Gastrocnemius medialis (tissue), 4 donors: ENCODE measurements at regions not wholly inside any gene's neighbourhood (a gene's known extent, or its start where the extent isn't known, plus 50 kb on each side); places are given as distances from the start of the nearest gene placed in this dataset.

Experiments
- ATAC-seq, 2 donors: fragments of 150-250 bp; one replicate each; pipeline ENCODE4 v1.9.1; 2016
- DNase-seq, 2 donors: peaks; one replicate each; pipeline ENCODE4 v3.0.0-alpha.2; 2019
- H3K27ac ChIP-seq, 4 donors: fragments of 200-600 bp; sonication (generic); 1 replicate in 1 of 4; 2 replicates in 3 of 4; pipeline ENCODE4 v1.5.1; 2016 to 2018; ENCODE audit warnings: mild to moderate bottlenecking in 2 of 4, moderate library complexity in 1 of 4
- H3K27me3 ChIP-seq, 3 donors: fragments of 200-600 bp; sonication (generic) in 2 of 3; 1 replicate in 1 of 3; 2 replicates in 2 of 3; pipeline versions ENCODE4 v1.5.1 to v1.6.0; 2016 to 2019; ENCODE audit warnings: mild to moderate bottlenecking in 1 of 3, moderate library complexity in 1 of 3
- H3K36me3 ChIP-seq, 2 donors: fragments of 200-600 bp; sonication (generic) in 1 of 2; one replicate each; pipeline ENCODE4 v1.5.1; 2017 to 2018
- H3K4me1 ChIP-seq, 2 donors: fragments of 200-600 bp; sonication (generic) in 1 of 2; one replicate each; pipeline ENCODE4 v1.5.1; 2016 to 2017; ENCODE audit warnings: mild to moderate bottlenecking in 2 of 2
- H3K4me3 ChIP-seq, 4 donors: fragments of 200-600 bp; sonication (generic) in 3 of 4; 1 replicate in 1 of 4; 2 replicates in 3 of 4; pipeline ENCODE4 v1.5.1; 2016 to 2019; ENCODE audit warnings: mild to moderate bottlenecking in 2 of 4
- H3K9me3 ChIP-seq, 3 donors: fragments of 200-600 bp; sonication (generic) in 2 of 3; 1 replicate in 1 of 3; 2 replicates in 2 of 3; pipeline ENCODE4 v1.5.1; 2016 to 2019
- POLR2A ChIP-seq, 2 donors: fragments of 450-650 bp; IDR thresholded peaks; one replicate each; pipeline ENCODE4 v1.6.1; 2017; ENCODE audit warnings: antibody characterized with exemption in 2 of 2, mild to moderate bottlenecking in 2 of 2, moderate library complexity in 2 of 2
- in situ Hi-C, 4 donors: fragments of 200-750 bp; cut with MboI; loops; one replicate each; pipeline versions ENCODE4 v1.15.0 to v1.8.0; 2017; ENCODE audit warnings: low sequenced_read_pairs in 4 of 4
- intact Hi-C: fragments of 100-400 bp; cut with DNase I; formaldehyde crosslinking; loops from one replicate; pipeline ENCODE4 v1.15.1; 2023; ENCODE audit warnings: low total_unique reads
- TF ChIP-seq, protein P1 (sequence below), 5 experiments: fragments of 450-650 bp in 3 of 5; fragments of 200-600 bp in 2 of 5; sonication (generic) in 2 of 5; IDR thresholded peaks in 4 of 5; conservative IDR thresholded peaks in 1 of 5; 1 replicate in 4 of 5; 2 replicates in 1 of 5; pipeline ENCODE4 v1.5.1; 2016 to 2019; ENCODE audit warnings: antibody characterized with exemption in 5 of 5, mild to moderate bottlenecking in 3 of 5, moderate library complexity in 3 of 5

DNA sequence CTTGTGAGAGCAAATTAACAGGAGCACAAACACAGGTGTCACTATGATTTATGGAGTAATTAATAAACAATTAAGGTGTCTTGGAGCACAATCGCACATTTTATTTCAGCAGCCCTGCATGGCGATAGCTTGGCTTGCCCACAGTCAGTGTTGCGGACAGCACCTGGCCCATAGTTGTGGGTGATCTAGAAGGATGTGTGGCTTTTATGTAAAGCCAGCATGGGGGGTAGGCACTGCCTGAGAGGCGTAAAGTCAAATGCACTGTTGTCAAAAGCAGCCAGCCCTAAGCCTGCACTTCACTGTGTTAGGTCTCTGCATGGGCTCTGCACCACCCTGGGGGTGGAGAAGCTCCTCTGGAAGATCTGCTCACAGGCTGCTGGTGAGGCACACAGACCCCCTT, 177.4 kb upstream of the PPP2R3A start:
- no peak for TF ChIP-seq POLR2A (IDR thresholded peaks at IDR 0.05)
- TF ChIP-seq, protein P1, sequence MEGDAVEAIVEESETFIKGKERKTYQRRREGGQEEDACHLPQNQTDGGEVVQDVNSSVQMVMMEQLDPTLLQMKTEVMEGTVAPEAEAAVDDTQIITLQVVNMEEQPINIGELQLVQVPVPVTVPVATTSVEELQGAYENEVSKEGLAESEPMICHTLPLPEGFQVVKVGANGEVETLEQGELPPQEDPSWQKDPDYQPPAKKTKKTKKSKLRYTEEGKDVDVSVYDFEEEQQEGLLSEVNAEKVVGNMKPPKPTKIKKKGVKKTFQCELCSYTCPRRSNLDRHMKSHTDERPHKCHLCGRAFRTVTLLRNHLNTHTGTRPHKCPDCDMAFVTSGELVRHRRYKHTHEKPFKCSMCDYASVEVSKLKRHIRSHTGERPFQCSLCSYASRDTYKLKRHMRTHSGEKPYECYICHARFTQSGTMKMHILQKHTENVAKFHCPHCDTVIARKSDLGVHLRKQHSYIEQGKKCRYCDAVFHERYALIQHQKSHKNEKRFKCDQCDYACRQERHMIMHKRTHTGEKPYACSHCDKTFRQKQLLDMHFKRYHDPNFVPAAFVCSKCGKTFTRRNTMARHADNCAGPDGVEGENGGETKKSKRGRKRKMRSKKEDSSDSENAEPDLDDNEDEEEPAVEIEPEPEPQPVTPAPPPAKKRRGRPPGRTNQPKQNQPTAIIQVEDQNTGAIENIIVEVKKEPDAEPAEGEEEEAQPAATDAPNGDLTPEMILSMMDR (IDR thresholded peaks at IDR 0.05 in 4 of 5, conservative IDR thresholded peaks at IDR 0.05 in 1 of 5), result no peak
- Histone ChIP-seq H3K4me1 (no peaks in the 10 kb centered on the region), H3K27me3 (no peaks in the 10 kb centered on the region), H3K36me3 (no peaks in the 10 kb centered on the region), H3K27ac (no peak overlapping the region), H3K9me3 (no peaks in the 10 kb centered on the region), H3K4me3 (no peak overlapping the region)
- in situ Hi-C loops (no loop called here), intact Hi-C loops (no loop called here)
- ATAC-seq (no peak), DNase-seq (no peak)

DNA sequence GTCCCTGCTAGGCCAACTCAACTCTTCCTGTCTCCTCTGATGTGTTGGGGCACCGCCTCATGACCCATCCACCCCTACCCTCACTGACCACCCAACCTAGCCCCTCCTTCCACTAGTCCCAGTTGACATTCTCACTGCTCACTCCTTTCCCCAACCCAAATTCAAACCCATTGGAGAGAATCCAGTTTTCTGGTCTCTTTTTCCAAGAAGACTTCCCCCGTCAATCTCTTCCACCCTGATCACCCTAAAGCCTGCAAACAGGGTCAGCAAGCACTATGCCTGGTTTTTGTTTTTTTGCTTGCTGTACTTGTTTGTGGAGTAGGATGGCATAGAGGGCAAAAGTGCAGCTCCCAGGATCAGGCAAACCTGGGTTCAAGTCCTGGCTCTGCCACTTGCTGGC, 176.6 kb upstream of the PPP2R3A start:
- no peak overlapping the region for H3K4me3 ChIP-seq
- DNase-seq (no peak), ATAC-seq (no peak)
- in situ Hi-C loops, result no loop called here
- H3K4me1 ChIP-seq, result no peaks in the 10 kb centered on the region
- intact Hi-C loops, result no loop called here
- no peaks in the 10 kb centered on the region for H3K27me3 ChIP-seq
- H3K27ac ChIP-seq, result no peak overlapping the region
- H3K9me3 ChIP-seq, result no peaks in the 10 kb centered on the region
- TF ChIP-seq, protein P1 (IDR thresholded peaks at IDR 0.05 in 4 of 5, conservative IDR thresholded peaks at IDR 0.05 in 1 of 5), result no peak
- TF ChIP-seq POLR2A (IDR thresholded peaks at IDR 0.05), result no peak
- H3K36me3 ChIP-seq, result no peaks in the 10 kb centered on the region

DNA sequence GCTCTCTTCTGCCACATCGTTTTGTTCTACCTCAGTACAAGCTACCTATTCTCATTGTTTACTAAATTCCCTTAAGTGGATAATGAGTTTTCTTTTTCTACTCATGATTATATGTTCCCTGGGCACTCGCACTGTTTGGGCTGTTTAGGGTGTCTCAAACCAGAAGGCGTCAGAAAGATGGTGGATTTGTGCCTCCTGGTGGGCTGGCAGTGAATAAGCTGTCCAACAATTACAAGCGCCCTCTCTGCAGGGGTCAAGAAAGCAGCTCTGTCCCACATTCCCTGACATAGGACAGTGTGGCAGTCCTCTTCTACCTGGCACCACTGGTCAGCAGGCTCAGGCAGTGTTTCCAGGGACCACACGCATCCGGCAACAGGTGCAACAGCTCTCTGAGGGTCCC, 173.4 kb upstream of the PPP2R3A start:
- H3K27me3 ChIP-seq, result no peaks in the 10 kb centered on the region
- TF ChIP-seq, protein P1 (IDR thresholded peaks at IDR 0.05 in 4 of 5, conservative IDR thresholded peaks at IDR 0.05 in 1 of 5), result no peak
- no peak for TF ChIP-seq POLR2A (IDR thresholded peaks at IDR 0.05)
- no peaks in the 10 kb centered on the region for H3K4me1 ChIP-seq
- no peaks in the 10 kb centered on the region for H3K36me3 ChIP-seq
- H3K4me3 ChIP-seq, result no peak overlapping the region
- ATAC-seq (no peak), DNase-seq (no peak)
- intact Hi-C loops (no loop called here), in situ Hi-C loops (no loop called here)
- H3K9me3 ChIP-seq, result no peaks in the 10 kb centered on the region
- no peak overlapping the region for H3K27ac ChIP-seq

DNA sequence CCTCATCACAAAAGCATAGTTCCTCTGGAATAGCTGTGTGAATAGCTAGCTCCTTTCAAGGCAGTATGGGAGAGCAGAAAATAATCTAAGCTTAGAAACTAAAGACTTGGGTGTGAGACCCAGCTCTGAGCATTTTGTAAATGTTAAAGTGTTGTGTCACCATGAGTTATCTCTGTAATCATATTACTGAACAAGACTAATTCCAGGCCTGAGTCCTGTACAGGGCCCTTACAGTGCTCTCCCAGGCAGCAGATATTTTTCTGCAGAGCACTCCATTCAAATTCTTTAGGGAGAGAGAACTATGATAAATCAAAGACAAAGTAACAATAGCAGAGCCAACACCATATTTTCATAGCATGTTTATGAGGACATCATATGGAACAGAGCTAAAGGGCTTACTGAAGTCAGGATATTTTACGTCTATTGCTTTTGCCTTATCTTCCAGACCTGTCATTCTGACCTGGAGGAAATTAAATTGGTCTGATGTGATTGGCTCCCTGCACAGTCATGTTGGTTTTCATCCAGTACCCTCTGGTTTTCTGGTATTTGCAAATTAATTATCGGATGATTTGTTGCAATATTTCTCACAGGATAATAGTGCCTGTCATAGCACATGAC, 172.6 kb upstream of the PPP2R3A start:
- ATAC-seq, result no peak
- TF ChIP-seq, protein P1 (IDR thresholded peaks at IDR 0.05 in 4 of 5, conservative IDR thresholded peaks at IDR 0.05 in 1 of 5), result no peak
- no peak for TF ChIP-seq POLR2A (IDR thresholded peaks at IDR 0.05)
- in situ Hi-C loops, result no loop called here

DNA sequence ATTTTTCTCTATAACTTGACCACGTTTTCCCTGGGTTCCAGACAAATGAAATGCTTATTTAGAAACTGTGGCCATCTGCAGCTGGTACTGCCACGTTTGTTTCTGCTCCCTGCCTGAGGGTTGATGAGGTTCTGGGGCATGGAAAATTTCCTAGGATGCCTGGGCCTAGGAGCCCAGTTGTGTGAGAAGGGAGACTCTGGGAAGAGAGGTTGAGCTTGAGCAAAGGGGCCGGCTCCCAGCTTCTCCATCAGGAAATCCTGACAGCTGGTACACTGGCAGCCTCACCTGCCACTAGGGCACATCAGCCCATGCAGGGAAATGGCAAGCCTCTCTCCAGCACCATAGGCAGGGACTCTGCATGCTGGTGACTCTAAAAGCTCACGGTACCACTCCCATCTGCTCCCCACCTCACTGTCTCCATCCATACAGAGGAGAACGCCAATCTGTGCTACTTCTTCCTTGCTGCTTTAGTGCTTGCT, 165.4 kb upstream of the PPP2R3A start:
- H3K27me3 ChIP-seq, result no peaks in the 10 kb centered on the region
- no peaks in the 10 kb centered on the region for H3K4me1 ChIP-seq
- H3K27ac ChIP-seq, result no peak overlapping the region
- TF ChIP-seq POLR2A (IDR thresholded peaks at IDR 0.05), result no peak
- TF ChIP-seq, protein P1 (IDR thresholded peaks at IDR 0.05 in 4 of 5, conservative IDR thresholded peaks at IDR 0.05 in 1 of 5), result no peak
- no peaks in the 10 kb centered on the region for H3K36me3 ChIP-seq
- H3K4me3 ChIP-seq, result no peak overlapping the region
- intact Hi-C loops, result no loop called here
- in situ Hi-C loops, result no loop called here
- DNase-seq (no peak), ATAC-seq (no peak)
- no peaks in the 10 kb centered on the region for H3K9me3 ChIP-seq

More for the DNA sequence above, 172.6 kb upstream of the PPP2R3A start:
- Histone ChIP-seq H3K36me3 (no peaks in the 10 kb centered on the region), H3K4me3 (no peak overlapping the region), H3K4me1 (no peaks in the 10 kb centered on the region), H3K27ac (no peak overlapping the region), H3K27me3 (no peaks in the 10 kb centered on the region), H3K9me3 (no peaks in the 10 kb centered on the region)
- no peak for DNase-seq
- intact Hi-C loops, result no loop called here
